Activated naive CD4-positive, alpha-beta T cell treated with anti-CD3 and anti-CD28 coated beads for 36 hours (primary cell): ENCODE measurements at regions not wholly inside any gene's neighbourhood (a gene's known extent, or its start where the extent isn't known, plus 50 kb on each side); places are given as distances from the start of the nearest gene placed in this dataset.
"Not testable (repeated sequence)": the region's sequence is repeated elsewhere in the genome, so short reads cannot be mapped to it uniquely, and the experiment has no call there.

Experiments
- CTCF ChIA-PET: fragments of 350-600 bp; sonication (Branson Sonifier 250); formaldehyde crosslinking; loops from one replicate; lab custom pipeline; 2021; ENCODE audit warnings: antibody characterized with exemption; lab: Charles Lee
- DNase-seq: peaks from one replicate; pipeline ENCODE4 v3.0.0-alpha.2; 2020
- H3K27ac Mint-ChIP-seq: one replicate; pipeline ENCODE4 v1.8.0; 2021; ENCODE audit warnings: mild to moderate bottlenecking, mixed read lengths
- H3K27me3 Mint-ChIP-seq: one replicate; pipeline ENCODE4 v1.8.0; 2021; ENCODE audit warnings: low read depth, mixed read lengths
- H3K36me3 Mint-ChIP-seq: one replicate; pipeline ENCODE4 v1.8.0; 2021; ENCODE audit warnings: low read depth, mixed read lengths
- H3K4me1 Mint-ChIP-seq: one replicate; pipeline ENCODE4 v1.8.0; 2021; ENCODE audit warnings: low read depth, mixed read lengths
- H3K4me3 Mint-ChIP-seq: one replicate; pipeline ENCODE4 v1.8.0; 2021; ENCODE audit warnings: mild to moderate bottlenecking, moderate library complexity, mixed read lengths
- H3K9me3 Mint-ChIP-seq: one replicate; pipeline ENCODE4 v1.8.0; 2021; ENCODE audit warnings: mixed read lengths
- intact Hi-C: fragments of 100-400 bp; cut with micrococcal nuclease; formaldehyde crosslinking; loops from one replicate; pipeline ENCODE4 v1.15.1; 2023

DNA sequence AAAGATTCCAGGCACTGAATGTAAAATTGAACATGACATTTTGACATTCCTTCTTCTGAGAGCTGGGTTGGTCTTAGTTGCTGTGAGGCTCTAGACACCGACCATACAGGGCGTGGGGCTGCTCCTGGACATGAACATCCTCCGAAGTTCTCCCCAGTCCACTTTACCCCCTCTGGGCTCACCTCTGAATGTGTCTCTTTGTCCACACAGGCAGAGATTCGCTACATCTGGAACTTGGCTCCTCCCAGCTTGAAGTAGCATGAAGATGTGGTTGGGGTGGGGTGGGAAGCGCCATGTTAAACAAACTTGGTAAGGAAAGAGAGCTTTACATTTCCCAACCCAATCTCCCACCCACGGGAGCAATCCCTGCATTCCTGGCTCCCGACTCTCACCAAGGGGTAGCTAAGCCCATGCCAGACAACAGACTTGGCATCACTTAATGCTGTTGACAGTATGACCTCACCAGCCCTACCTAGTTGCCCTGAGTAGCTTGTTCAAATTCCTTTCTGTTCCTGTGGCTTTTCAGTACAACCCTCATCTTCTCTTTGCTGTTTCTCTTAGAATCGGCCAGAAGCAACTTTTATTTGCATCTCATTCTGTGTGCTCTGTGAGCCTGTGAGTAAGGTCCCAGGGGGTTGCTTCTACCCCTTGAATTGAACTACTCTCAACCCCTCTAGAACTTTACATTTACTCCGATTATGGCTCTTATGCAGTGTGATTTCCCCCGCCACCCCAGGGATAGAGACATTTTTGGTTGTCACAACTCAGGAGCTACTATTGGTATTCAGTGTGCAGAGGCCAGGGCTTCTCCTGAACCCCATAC is 211.4 kb downstream of the SEC23IP start:
- H3K27me3 Mint-ChIP-seq = peaks cover 9% of the 10 kb centered on the region
- CTCF ChIA-PET = no interaction called here
- no peaks in the 10 kb centered on the region for H3K4me1 Mint-ChIP-seq
- no peak overlapping the region for H3K4me3 Mint-ChIP-seq
- intact Hi-C loops = no loop called here
- no peaks in the 10 kb centered on the region for H3K9me3 Mint-ChIP-seq
- H3K36me3 Mint-ChIP-seq = no peaks in the 10 kb centered on the region
- H3K27ac Mint-ChIP-seq = no peak overlapping the region
- DNase-seq = no peak

GRCh38 chr10:120105001-120105400 is 212.5 kb downstream of the SEC23IP start:
- Mint-ChIP-seq H3K27me3 (peaks cover 9% of the 10 kb centered on the region), H3K4me3 (no peak overlapping the region), H3K4me1 (no peaks in the 10 kb centered on the region), H3K36me3 (no peaks in the 10 kb centered on the region), H3K9me3 (no peaks in the 10 kb centered on the region), H3K27ac (no peak overlapping the region)
- DNase-seq = no peak
- intact Hi-C loops = no loop called here
- CTCF ChIA-PET = no interaction called here

DNA sequence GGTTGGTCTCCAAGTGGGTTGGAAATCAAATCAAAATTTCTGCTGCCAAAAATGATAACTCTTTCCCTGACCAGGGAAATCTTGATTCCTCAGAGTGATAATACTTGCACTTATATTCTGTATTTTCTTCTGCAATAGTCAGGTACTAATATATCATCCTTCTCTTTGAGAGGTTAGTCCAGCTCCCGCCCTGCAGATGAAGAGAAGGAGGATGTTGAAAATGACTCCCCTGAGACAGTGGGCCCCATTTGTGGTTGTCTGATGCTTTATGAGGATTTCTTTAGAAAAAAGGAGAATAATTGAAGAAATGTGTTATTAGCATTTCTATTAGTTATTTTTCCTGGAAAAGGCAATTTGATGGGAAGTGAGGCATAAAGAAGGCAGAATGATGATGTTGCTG is 213.0 kb downstream of the SEC23IP start:
- H3K4me1 Mint-ChIP-seq = no peaks in the 10 kb centered on the region
- intact Hi-C loops = no loop called here
- CTCF ChIA-PET = no interaction called here
- no peaks in the 10 kb centered on the region for H3K9me3 Mint-ChIP-seq
- H3K4me3 Mint-ChIP-seq = no peak overlapping the region
- no peaks in the 10 kb centered on the region for H3K36me3 Mint-ChIP-seq
- peaks cover 9% of the 10 kb centered on the region for H3K27me3 Mint-ChIP-seq
- DNase-seq = no peak
- no peak overlapping the region for H3K27ac Mint-ChIP-seq

DNA sequence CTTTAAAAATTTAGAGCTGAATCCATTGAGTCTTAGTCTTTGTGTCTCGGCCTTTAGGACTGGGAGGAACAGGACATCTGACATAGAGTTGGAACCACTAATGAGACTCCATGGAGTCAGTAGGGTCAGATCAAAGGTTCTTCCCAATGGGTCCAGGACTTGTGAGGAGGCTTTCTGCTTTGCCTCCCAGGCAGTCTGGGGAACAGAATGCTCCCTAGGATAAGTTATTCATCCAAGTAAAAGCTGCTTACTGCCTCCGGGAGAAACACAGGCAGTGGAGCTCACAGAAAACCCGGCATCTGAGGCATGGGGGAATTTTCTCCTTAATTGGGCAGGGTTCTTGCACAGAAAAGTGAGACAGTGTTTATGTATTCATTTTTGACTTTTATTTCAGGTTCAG is 216.4 kb downstream of the SEC23IP start:
- CTCF ChIA-PET = no interaction called here
- no peak for DNase-seq
- Mint-ChIP-seq H3K9me3 (no peaks in the 10 kb centered on the region), H3K36me3 (no peaks in the 10 kb centered on the region), H3K4me1 (no peaks in the 10 kb centered on the region), H3K27ac (no peak overlapping the region), H3K27me3 (peaks cover 7% of the 10 kb centered on the region), H3K4me3 (no peak overlapping the region)
- intact Hi-C loops = no loop called here

DNA sequence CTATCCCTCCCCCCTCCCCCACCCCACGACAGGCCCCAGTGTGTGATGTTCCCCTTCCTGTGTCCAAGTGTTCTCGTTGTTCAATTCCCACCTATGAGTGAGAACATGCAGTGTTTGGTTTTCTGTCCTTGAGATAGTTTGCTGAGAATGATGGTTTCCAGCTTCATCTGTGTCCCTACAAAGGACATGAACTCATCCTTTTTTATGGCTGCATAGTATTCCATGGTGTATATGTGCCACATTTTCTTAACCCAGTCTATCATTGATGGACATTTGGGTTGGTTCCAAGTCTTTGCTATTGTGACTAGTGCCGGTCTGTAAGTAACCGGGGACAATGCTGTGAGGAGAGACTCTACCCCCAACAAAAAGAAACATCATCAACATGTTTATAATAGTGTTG is 217.2 kb downstream of the SEC23IP start:
- intact Hi-C loops, H3K9me3 Mint-ChIP-seq, H3K4me3 Mint-ChIP-seq, H3K36me3 Mint-ChIP-seq, CTCF ChIA-PET, H3K27ac Mint-ChIP-seq, DNase-seq, H3K4me1 Mint-ChIP-seq: not testable (repeated sequence)
- H3K27me3 Mint-ChIP-seq = peaks cover 14% of the 10 kb centered on the region

- no peak for DNase-seq
- H3K36me3 Mint-ChIP-seq = no peaks in the 10 kb centered on the region
- CTCF ChIA-PET = no interaction called here
- intact Hi-C loops = no loop called here
- no peak overlapping the region for H3K4me3 Mint-ChIP-seq
- peaks cover 12% of the 10 kb centered on the region for H3K27me3 Mint-ChIP-seq
- H3K4me1 Mint-ChIP-seq = no peaks in the 10 kb centered on the region
- H3K9me3 Mint-ChIP-seq = no peaks in the 10 kb centered on the region
- no peak overlapping the region for H3K27ac Mint-ChIP-seq
Observed at GRCh38 chr10:120110196-120110595, 217.7 kb downstream of the SEC23IP start.

- no peak overlapping the region for H3K4me3 Mint-ChIP-seq
- H3K36me3 Mint-ChIP-seq = no peaks in the 10 kb centered on the region
- no peaks in the 10 kb centered on the region for H3K4me1 Mint-ChIP-seq
- intact Hi-C loops = no loop called here
- no peak for DNase-seq
- peaks cover 13% of the 10 kb centered on the region for H3K27me3 Mint-ChIP-seq
- no peak overlapping the region for H3K27ac Mint-ChIP-seq
- no peaks in the 10 kb centered on the region for H3K9me3 Mint-ChIP-seq
- CTCF ChIA-PET = no interaction called here
Observed at GRCh38 chr10:120111628-120112027, 219.1 kb downstream of the SEC23IP start.

DNA sequence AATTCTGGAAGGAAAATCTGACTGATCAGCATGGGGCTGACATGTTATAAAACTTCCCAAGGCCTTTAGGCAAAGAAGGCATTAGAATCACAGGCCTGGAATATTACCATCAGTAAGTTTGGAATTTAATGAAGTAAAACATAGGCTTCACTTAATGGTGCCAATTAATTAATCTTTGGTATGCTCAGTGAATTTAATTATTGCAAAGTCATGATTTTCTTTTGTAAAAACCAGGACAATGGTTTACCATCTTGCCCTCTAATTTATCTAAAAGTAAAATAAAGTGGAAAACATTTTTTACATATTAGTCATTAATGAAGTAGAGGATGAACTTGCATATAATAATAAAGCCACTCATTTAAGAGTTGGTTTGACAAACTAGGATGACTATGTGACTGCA is 220.3 kb downstream of the SEC23IP start:
- no peak overlapping the region for H3K4me3 Mint-ChIP-seq
- peaks cover 13% of the 10 kb centered on the region for H3K27me3 Mint-ChIP-seq
- H3K36me3 Mint-ChIP-seq = no peaks in the 10 kb centered on the region
- no peak overlapping the region for H3K27ac Mint-ChIP-seq
- no peak for DNase-seq
- intact Hi-C loops = no loop called here
- H3K9me3 Mint-ChIP-seq = no peaks in the 10 kb centered on the region
- CTCF ChIA-PET = interaction anchor here (0.6 to 0.7 kb wide), 2 partner anchors 241 to 692 kb away, joined by 3 to 4 read pairs; no protein-coding TSS in a partner anchor
- H3K4me1 Mint-ChIP-seq = no peaks in the 10 kb centered on the region

GRCh38 chr10:120115959-120116358 is 223.4 kb downstream of the SEC23IP start:
- peaks cover 17% of the 10 kb centered on the region for H3K27me3 Mint-ChIP-seq
- CTCF ChIA-PET = no interaction called here
- no peak overlapping the region for H3K27ac Mint-ChIP-seq

GRCh38 chr10:120121768-120122167 is 229.2 kb downstream of the SEC23IP start:
- Mint-ChIP-seq H3K27ac (no peak overlapping the region), H3K27me3 (peaks cover 10% of the 10 kb centered on the region), H3K4me3 (no peak overlapping the region), H3K9me3 (no peaks in the 10 kb centered on the region), H3K36me3 (no peaks in the 10 kb centered on the region), H3K4me1 (no peaks in the 10 kb centered on the region)
- no peak for DNase-seq
- CTCF ChIA-PET = interaction anchor here (0.6 kb wide), 2 partner anchors 26 to 30 kb away, joined by 3 to 4 read pairs; no protein-coding TSS in a partner anchor
- intact Hi-C loops = no loop called here

More at GRCh38 chr10:120115959-120116358, 223.4 kb downstream of the SEC23IP start:
- no peak for DNase-seq
- Mint-ChIP-seq H3K9me3 (no peaks in the 10 kb centered on the region), H3K36me3 (no peaks in the 10 kb centered on the region), H3K4me1 (no peaks in the 10 kb centered on the region), H3K4me3 (no peak overlapping the region)
- intact Hi-C loops = no loop called here

- peaks cover 22% of the 10 kb centered on the region for H3K27me3 Mint-ChIP-seq
- CTCF ChIA-PET = no interaction called here
- intact Hi-C loops = no loop called here
- H3K9me3 Mint-ChIP-seq = no peaks in the 10 kb centered on the region
- no peaks in the 10 kb centered on the region for H3K4me1 Mint-ChIP-seq
- DNase-seq = peak; percentile 26
- H3K36me3 Mint-ChIP-seq = no peaks in the 10 kb centered on the region
- H3K27ac Mint-ChIP-seq = no peak overlapping the region
- H3K4me3 Mint-ChIP-seq = no peak overlapping the region
Observed at GRCh38 chr10:120131183-120131582, 238.7 kb downstream of the SEC23IP start.

DNA sequence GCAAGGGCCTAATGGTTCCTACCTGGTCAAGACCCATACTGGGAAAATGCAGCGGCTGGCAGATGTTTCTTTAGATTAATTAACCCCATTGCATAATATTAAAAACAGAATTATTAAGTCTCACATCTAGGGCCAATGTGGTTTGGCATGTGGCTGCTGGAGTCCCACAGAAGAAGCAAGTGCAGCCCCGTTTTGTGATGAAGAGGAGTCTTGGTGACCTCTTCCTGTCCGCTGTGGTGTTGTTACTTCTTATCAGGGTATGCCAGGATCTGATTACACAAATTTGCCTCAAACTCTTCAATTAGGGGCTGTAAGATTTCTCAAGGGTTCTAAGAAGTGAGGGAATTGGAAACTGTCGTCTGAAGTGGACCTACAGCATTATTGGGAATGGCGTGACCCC is 240.3 kb downstream of the SEC23IP start:
- no peaks in the 10 kb centered on the region for H3K9me3 Mint-ChIP-seq
- H3K27me3 Mint-ChIP-seq = peaks cover 9% of the 10 kb centered on the region
- H3K27ac Mint-ChIP-seq = no peak overlapping the region
- DNase-seq = no peak
- intact Hi-C loops = no loop called here
- no peaks in the 10 kb centered on the region for H3K4me1 Mint-ChIP-seq
- CTCF ChIA-PET = no interaction called here
- H3K36me3 Mint-ChIP-seq = no peaks in the 10 kb centered on the region
- no peak overlapping the region for H3K4me3 Mint-ChIP-seq

- DNase-seq = no peak
- intact Hi-C loops = no loop called here
- Mint-ChIP-seq H3K9me3 (no peaks in the 10 kb centered on the region), H3K36me3 (no peaks in the 10 kb centered on the region), H3K27ac (no peak overlapping the region), H3K27me3 (peaks cover 7% of the 10 kb centered on the region), H3K4me3 (no peak overlapping the region), H3K4me1 (no peaks in the 10 kb centered on the region)
- CTCF ChIA-PET = no interaction called here
Observed at GRCh38 chr10:120138689-120139088, 246.2 kb downstream of the SEC23IP start.
